HEK293T (cell line): ENCODE measurements at regions not wholly inside any gene's neighbourhood (a gene's known extent, or its start where the extent isn't known, plus 50 kb on each side); places are given as distances from the start of the nearest gene placed in this dataset.

Experiments used
- CTCF ChIA-PET: fragments of 350-600 bp; formaldehyde crosslinking; extraction: SDS; loops from one replicate; lab custom pipeline; 2021; ENCODE audit warnings: antibody characterized with exemption, inconsistent platforms; lab: Yijun Ruan, JAX
- POLR2A ChIA-PET: fragments of 350-600 bp; formaldehyde crosslinking; extraction: SDS; loops from one replicate; lab custom pipeline; 2020; ENCODE audit warnings: antibody characterized with exemption, inconsistent platforms; lab: Yijun Ruan, JAX
- DNase-seq: peaks from one replicate; pipeline ENCODE4 v3.0.0; 2012; ENCODE audit warnings: mixed read lengths; ENCODE audit errors: extremely low spot score
- ARNT ChIP-seq: fragments of 450-650 bp; IDR thresholded peaks from 2 replicates; pipeline ENCODE4 v1.6.1; 2017; ENCODE audit warnings: mild to moderate bottlenecking
- BHLHE40 ChIP-seq: fragments of 450-650 bp; IDR thresholded peaks from 2 replicates; pipeline ENCODE4 v1.6.1; 2016; ENCODE audit warnings: mild to moderate bottlenecking, moderate library complexity, borderline replicate concordance
- CTBP1 ChIP-seq: fragments of 450-650 bp; IDR thresholded peaks from 2 replicates; pipeline ENCODE4 v1.6.1; 2016; ENCODE audit warnings: borderline replicate concordance
- ELF4 ChIP-seq: fragments of 450-650 bp; IDR thresholded peaks from 2 replicates; pipeline ENCODE4 v1.6.1; 2017; ENCODE audit warnings: antibody characterized with exemption
- FOXA1 ChIP-seq: fragments of 450-650 bp; IDR thresholded peaks from 2 replicates; pipeline ENCODE4 v1.6.1; 2016; ENCODE audit warnings: mild to moderate bottlenecking
- FOXK2 ChIP-seq: fragments of 450-650 bp; IDR thresholded peaks from 2 replicates; pipeline ENCODE4 v1.6.1; 2016; ENCODE audit warnings: mild to moderate bottlenecking
- FOXM1 ChIP-seq: fragments of 450-650 bp; IDR thresholded peaks from 2 replicates; pipeline ENCODE4 v1.6.1; 2017; ENCODE audit warnings: mild to moderate bottlenecking, borderline replicate concordance
- HDGF ChIP-seq: fragments of 450-650 bp; IDR thresholded peaks from 2 replicates; pipeline ENCODE4 v1.6.1; 2017; ENCODE audit warnings: antibody characterized with exemption, borderline replicate concordance
- L3MBTL2 ChIP-seq: fragments of 450-650 bp; conservative IDR thresholded peaks from 2 replicates; pipeline ENCODE4 v1.6.1; 2016; ENCODE audit warnings: mild to moderate bottlenecking
- LEF1 ChIP-seq: fragments of 450-650 bp; IDR thresholded peaks from 2 replicates; pipeline ENCODE4 v1.6.1; 2017; ENCODE audit warnings: mild to moderate bottlenecking, borderline replicate concordance
- NFRKB ChIP-seq: fragments of 450-650 bp; IDR thresholded peaks from 2 replicates; pipeline ENCODE4 v1.6.1; 2016; ENCODE audit warnings: mild to moderate bottlenecking, moderate library complexity
- PKNOX1 ChIP-seq: fragments of 450-650 bp; IDR thresholded peaks from 2 replicates; pipeline ENCODE4 v1.6.1; 2016
- SP1 ChIP-seq: fragments of 450-650 bp; IDR thresholded peaks from 2 replicates; pipeline ENCODE4 v1.6.1; 2017
- SUZ12 ChIP-seq: fragments of 450-650 bp; IDR thresholded peaks from 2 replicates; pipeline ENCODE4 v1.6.1; 2016; ENCODE audit warnings: mild to moderate bottlenecking
- TARDBP ChIP-seq: fragments of 450-650 bp; IDR thresholded peaks from 2 replicates; pipeline ENCODE4 v1.6.1; 2016
- ZNF384 ChIP-seq: fragments of 450-650 bp; IDR thresholded peaks from 2 replicates; pipeline ENCODE4 v1.6.1; 2016

GRCh38 chr3:74041068-74041675 is 416.4 kb upstream of the PDZRN3 start:
- no peak for TF ChIP-seq TARDBP
- TF ChIP-seq HDGF, result no peak
- no peak for TF ChIP-seq SUZ12
- TF ChIP-seq ZNF384, result no peak
- TF ChIP-seq LEF1, result no peak
- TF ChIP-seq SP1, result no peak
- no peak for TF ChIP-seq PKNOX1
- TF ChIP-seq BHLHE40, result no peak
- TF ChIP-seq L3MBTL2, result no peak
- TF ChIP-seq CTBP1, result no peak
- CTCF ChIA-PET, result no interaction called here
- no peak for DNase-seq
- POLR2A ChIA-PET, result no interaction called here

- no peak for TF ChIP-seq LEF1
- no peak for TF ChIP-seq PKNOX1
- no peak for TF ChIP-seq FOXA1
- POLR2A ChIA-PET, result no interaction called here
- CTCF ChIA-PET, result no interaction called here
- DNase-seq, result no peak
Observed at GRCh38 chr3:74039105-74039504, 414.4 kb upstream of the PDZRN3 start.

GRCh38 chr3:74036568-74036967 is 411.8 kb upstream of the PDZRN3 start:
- no peak for DNase-seq
- CTCF ChIA-PET, result no interaction called here
- POLR2A ChIA-PET, result no interaction called here
- TF ChIP-seq ARNT (no peak), FOXA1 (no peak), FOXK2 (no peak), L3MBTL2 (no peak), HDGF (no peak)

- CTCF ChIA-PET, result no interaction called here
- TF ChIP-seq SP1, result no peak
- no peak for TF ChIP-seq HDGF
- TF ChIP-seq FOXM1, result no peak
- no peak for TF ChIP-seq BHLHE40
- no peak for TF ChIP-seq SUZ12
- TF ChIP-seq TARDBP, result no peak
- no peak for TF ChIP-seq ELF4
- TF ChIP-seq ARNT, result no peak
- no peak for TF ChIP-seq CTBP1
- TF ChIP-seq NFRKB, result no peak
- TF ChIP-seq ZNF384, result no peak
- DNase-seq, result no peak
- POLR2A ChIA-PET, result no interaction called here
Observed at GRCh38 chr3:74036102-74036501, 411.4 kb upstream of the PDZRN3 start.

- no peak for DNase-seq
- POLR2A ChIA-PET, result no interaction called here
- TF ChIP-seq ARNT, result no peak
- TF ChIP-seq NFRKB, result no peak
- no peak for TF ChIP-seq FOXM1
- no peak for TF ChIP-seq FOXK2
- no peak for TF ChIP-seq BHLHE40
- no peak for TF ChIP-seq LEF1
- TF ChIP-seq FOXA1, result no peak
- TF ChIP-seq SP1, result no peak
- no peak for TF ChIP-seq ZNF384
- no peak for TF ChIP-seq HDGF
- CTCF ChIA-PET, result no interaction called here
Observed at GRCh38 chr3:74033806-74034205, 409.1 kb upstream of the PDZRN3 start.

- no peak for DNase-seq
- no peak for TF ChIP-seq NFRKB
- no peak for TF ChIP-seq FOXA1
- TF ChIP-seq TARDBP, result no peak
- TF ChIP-seq FOXK2, result no peak
- TF ChIP-seq PKNOX1, result no peak
- no peak for TF ChIP-seq L3MBTL2
- TF ChIP-seq HDGF, result no peak
- no peak for TF ChIP-seq CTBP1
- no peak for TF ChIP-seq BHLHE40
- TF ChIP-seq SUZ12, result no peak
- TF ChIP-seq LEF1, result no peak
- TF ChIP-seq ARNT, result no peak
- no peak for TF ChIP-seq ZNF384
- ChIA-PET CTCF (no interaction called here), POLR2A (no interaction called here)
Observed at GRCh38 chr3:74033381-74033780, 408.6 kb upstream of the PDZRN3 start.

- ChIA-PET CTCF (no interaction called here), POLR2A (no interaction called here)
- TF ChIP-seq BHLHE40, result no peak
- no peak for DNase-seq
Observed at GRCh38 chr3:74027121-74027520, 402.4 kb upstream of the PDZRN3 start.

- no peak for TF ChIP-seq HDGF
- TF ChIP-seq BHLHE40, result no peak
- TF ChIP-seq TARDBP, result no peak
- no peak for TF ChIP-seq NFRKB
- TF ChIP-seq FOXM1, result no peak
- no peak for TF ChIP-seq L3MBTL2
- no peak for TF ChIP-seq LEF1
- no peak for TF ChIP-seq SP1
- TF ChIP-seq ELF4, result no peak
- TF ChIP-seq CTBP1, result no peak
- TF ChIP-seq FOXA1, result no peak
- TF ChIP-seq SUZ12, result no peak
- TF ChIP-seq PKNOX1, result no peak
- TF ChIP-seq ARNT, result no peak
- TF ChIP-seq FOXK2, result no peak
- no peak for TF ChIP-seq ZNF384
- no peak for DNase-seq
- ChIA-PET POLR2A (no interaction called here), CTCF (no interaction called here)
Observed at GRCh38 chr3:74023395-74023794, 398.7 kb upstream of the PDZRN3 start.
